Breast epithelium (tissue), 3 donors: ENCODE measurements at regions not wholly inside any gene's neighbourhood (a gene's known extent, or its start where the extent isn't known, plus 50 kb on each side); places are given as distances from the start of the nearest gene placed in this dataset.

ENCODE experiments used
- CTCF ChIP-seq, 3 donors: fragments of 450-650 bp; IDR thresholded peaks; one replicate each; pipeline ENCODE4 v1.5.1; 2016 to 2017; ENCODE audit warnings: antibody characterized with exemption in 3 of 3, mild to moderate bottlenecking in 3 of 3, moderate library complexity in 3 of 3
- POLR2A ChIP-seq: fragments of 450-650 bp; IDR thresholded peaks from one replicate; pipeline ENCODE4 v1.6.1; 2016; ENCODE audit warnings: antibody characterized with exemption, mild to moderate bottlenecking, moderate library complexity

GRCh38 chr5:173705512-173706044 lies 89.1 kb upstream of the BOD1 start:
- TF ChIP-seq POLR2A: no peak
- no peak for TF ChIP-seq CTCF (IDR thresholded peaks at IDR 0.05)
